Sciatic nerve (tissue), 2 donors: ENCODE measurements at regions not wholly inside any gene's neighbourhood (a gene's known extent, or its start where the extent isn't known, plus 50 kb on each side); places are given as distances from the start of the nearest gene placed in this dataset.
A peak's percentile ranks its signal among the peaks of the same experiment; 100 is the strongest.

Experiments
- ATAC-seq: fragments of 200-7000 bp; cut with Tn5 transposase; one replicate; pipeline ENCODE4 v1.9.1; 2020; ENCODE audit warnings: mild to moderate bottlenecking, moderate library complexity
- DNase-seq: peaks from one replicate; pipeline ENCODE4 v3.0.0-alpha.2; 2020; ENCODE audit warnings: low spot score
- intact Hi-C: fragments of 100-400 bp; cut with DNase I; formaldehyde crosslinking; loops from one replicate; pipeline ENCODE4 v1.14.2; 2022
- donor health status: DM: no; HTN: no; CAD: no.
- donor health status: DM: no; HTN: no; CAD: no.

DNA sequence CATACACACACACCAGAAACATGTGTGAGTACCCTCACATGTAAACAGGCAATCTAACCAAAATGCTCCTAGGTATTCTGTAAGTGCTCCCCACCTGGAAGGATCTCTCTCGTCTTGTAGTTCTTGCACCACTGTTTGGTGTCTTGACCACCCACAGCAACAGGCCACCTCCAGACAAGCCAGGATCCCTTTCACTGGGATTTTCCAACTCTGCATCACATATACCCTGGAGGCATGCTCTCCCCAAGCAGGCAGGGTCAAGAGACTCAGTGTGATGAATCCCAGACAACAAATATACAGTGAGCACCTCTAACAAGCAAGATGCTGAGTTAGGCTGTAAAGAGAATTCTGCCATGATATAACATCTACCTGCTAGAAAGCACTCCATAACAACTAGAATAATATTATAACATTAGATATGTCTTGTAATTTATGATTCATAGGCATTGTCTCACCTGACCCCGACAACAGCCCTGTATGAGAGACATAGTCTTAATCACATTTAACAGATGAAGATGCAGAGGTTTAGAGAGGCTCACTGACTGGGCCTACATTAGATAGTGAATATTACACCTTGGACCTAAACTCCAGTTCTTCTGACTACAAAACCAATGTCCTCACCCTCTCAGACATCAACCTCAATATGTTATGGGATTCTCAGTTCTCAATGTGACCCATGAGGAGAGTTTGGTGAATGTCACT is 76.5 kb upstream of the BCL6 start:
- no peak for ATAC-seq
- intact Hi-C loops = no loop called here
- no peak for DNase-seq

DNA sequence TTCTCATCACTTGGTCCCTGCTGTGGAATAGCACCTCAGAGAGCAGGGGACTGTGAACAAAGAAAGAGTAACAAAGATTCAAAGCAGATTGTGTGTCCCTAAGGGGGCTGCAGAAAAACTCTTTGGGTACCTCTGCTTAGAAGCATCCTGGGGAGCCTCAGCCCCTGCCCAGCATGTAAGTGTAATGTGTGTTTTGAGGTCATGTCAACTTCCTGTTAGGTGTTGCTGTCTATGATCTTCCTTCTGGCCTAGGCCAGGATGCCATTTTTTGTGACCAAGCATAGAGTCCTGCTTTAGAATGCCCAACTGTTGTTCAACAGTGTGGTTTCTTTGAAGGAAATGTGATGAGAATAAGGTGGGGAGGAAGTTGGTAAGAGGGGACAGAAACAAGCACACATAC is 77.1 kb upstream of the BCL6 start:
- intact Hi-C loops = no loop called here
- DNase-seq = no peak
- no peak for ATAC-seq

DNA sequence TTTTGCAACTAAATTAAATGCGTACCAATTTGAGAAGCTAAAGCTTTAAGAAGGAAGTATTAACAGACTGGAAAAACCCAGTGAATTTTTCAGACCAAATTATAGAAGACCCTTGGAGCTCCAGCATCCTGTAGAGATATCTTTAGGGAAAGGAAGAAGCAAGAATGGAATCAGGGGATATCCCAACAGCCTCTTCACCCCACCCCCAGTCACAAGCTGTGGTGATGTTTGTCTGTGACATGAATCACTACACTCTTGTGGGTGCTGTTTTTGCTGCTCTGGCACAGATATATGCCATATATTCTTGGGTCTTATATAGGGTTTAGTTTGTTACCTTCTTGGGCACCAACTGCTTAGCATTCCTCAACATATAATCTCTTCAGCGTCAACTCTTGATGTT is 78.5 kb upstream of the BCL6 start:
- intact Hi-C loops = no loop called here
- ATAC-seq (no peak), DNase-seq (no peak)

DNA sequence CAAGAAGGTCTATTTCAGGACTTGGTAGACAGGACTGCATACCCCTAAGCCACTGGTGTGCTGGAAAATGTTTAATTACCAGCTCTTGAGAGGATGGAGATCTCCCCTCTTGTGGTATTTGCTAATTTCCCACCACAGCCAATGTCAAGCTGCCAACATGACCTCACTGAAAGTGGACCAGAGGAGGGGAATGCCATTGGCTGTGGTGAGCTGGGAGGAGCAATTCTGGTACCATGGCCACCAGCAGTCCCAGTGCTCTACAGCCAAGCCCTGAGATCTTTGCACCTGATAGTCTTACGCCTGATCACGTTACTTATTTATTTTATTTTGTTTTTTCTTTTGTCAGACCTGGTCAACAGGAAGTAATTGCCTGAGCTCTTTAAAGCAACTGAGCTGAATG is 82.5 kb upstream of the BCL6 start:
- ATAC-seq = no peak
- intact Hi-C loops = no loop called here
- no peak for DNase-seq

DNA sequence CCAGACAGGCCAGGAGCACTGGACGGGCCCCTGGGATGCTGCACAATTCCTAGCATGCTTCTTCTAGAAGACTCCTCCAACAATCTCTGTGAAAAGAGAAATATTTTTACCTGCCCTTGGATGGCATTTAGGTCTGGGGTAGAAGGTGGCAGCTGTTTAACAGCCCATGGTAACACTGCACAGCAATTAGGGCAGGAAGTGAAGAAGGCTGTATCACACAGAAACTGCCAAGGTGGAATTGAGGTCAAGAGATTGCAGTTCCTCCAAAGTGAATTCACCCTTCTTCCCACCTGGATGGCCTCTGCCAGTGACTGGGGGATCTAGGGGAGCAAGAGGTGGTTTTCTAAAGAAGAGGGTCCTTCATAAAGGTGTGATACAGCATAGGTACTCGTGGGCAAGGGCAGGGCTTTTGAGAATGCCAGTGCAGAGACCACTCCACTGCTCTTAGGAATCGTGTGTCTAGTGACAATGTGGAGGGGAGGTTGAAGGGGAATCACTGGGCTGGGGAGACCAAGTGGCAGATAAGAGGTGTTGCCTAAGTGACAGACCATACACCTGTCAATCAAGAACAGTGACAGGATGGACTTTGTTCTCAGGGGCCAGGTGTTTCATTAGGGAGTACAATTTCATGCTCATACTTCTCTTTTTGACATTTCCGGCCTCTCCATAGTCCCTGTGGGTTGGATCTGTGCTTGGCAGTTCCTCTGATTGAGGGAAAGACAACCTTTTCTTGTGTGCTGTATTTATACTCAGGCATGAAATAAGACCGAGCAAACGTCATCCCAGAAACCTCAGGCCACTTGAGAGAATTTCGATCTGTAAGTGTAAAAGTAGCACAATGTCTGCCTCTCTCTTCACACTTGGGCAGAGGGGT is 83.5 kb upstream of the BCL6 start:
- intact Hi-C loops = no loop called here
- DNase-seq (no peak), ATAC-seq (no peak)

DNA sequence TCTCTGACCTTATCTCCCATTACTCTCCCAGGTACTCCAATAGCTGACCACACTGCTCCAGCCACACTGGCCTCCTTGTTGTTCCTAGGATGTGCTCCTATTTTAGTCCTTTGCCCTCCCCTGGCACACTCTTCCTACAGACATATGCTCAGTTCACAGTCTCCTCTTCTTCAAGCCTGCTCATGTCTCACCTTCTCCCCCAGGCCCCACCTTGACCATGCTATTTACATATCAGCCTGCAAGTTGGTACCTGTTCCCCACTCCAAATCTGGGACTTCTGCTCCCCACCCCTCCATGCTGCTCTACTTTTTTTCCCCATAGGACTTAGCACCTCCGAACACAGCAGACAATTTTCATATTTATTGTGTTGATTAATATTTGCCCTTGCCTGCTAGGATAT is 84.9 kb upstream of the BCL6 start:
- intact Hi-C loops = no loop called here
- DNase-seq = no peak
- ATAC-seq = no peak

DNA sequence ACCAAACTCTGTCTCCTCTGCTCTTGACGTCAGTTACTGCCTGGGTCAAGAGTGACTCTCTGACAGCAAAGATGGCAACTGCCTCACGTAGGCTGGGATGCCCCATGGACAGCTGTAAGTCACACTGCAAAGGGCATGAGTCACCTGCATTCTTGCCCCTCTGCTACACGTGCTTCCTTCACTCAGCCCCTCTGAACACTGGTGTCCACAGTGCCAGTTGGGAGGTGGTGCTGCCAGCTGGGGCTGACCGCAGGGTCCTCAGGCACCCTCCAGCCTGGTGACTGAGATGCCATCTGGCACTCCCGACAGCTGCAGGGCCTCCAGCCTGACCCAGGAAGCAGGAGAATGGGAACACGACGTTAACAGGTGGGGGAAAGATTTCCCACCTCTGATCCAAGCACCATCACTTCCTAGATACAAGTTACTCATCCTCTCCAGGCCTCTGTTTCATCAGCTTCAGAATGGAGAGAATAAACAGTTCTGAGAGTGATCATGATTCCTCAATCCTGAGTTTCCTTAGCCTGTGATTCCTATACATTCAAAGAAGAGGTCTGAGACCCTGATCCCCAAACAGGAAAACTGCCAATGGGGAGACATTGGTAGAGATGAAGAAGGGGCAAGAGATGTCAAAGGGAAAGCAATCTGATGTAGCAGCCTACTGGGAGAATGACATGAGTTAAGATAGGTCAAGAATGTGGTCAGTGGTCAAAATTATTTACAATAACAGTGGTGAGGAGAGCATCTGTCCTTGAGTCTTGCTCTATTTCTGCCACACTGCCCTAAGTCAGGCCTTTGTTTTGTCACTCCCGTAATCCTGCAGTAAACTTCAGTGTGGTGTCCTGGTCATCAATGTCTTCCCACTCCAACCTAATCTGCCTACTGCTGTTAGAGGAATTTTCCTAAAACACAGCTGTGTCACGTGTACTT is 86.1 kb upstream of the BCL6 start:
- intact Hi-C loops = no loop called here
- no peak for ATAC-seq
- DNase-seq = no peak

DNA sequence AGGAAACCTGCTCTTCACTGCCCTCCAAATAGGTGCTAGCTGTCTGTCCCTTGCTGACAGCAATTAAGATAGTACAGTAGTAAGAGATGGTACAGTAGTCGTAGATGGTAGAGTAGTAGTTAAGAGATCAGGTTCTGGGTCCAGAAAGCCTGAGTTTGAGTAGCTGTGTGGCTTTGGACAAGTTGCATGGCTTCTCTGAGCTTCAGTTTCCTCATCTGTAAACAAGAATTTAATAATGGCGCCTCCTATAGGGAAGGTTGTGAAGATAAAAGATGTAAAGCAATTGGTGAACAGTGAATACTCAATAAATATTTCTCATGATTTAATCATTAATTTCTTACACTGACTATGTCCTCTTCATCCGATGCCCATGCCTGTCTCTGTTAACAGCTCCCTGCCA is 86.9 kb upstream of the BCL6 start:
- no peak for ATAC-seq
- intact Hi-C loops = no loop called here

DNA sequence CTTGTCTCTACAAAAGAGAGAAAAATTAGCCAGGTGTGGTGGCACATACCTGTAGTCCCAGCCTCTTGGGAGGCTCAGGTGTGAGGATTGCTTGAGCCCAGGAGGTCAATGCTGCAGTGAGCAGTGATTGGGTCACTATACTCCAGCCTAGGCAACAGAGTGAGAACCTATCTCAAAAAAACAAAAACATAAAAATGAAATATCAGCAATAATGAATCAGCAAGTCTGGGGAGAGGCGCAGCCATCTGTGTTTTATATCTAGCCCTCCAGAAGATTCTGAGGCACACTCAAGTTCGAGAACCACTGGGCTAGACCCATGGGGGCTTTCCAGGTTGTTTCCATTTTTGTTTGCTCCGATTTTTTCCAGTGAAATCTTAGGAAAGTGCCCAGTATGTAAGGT is 88.1 kb upstream of the BCL6 start:
- ATAC-seq (no peak), DNase-seq (no peak)
- intact Hi-C loops = no loop called here

More for the DNA sequence above, 86.9 kb upstream of the BCL6 start:
- no peak for DNase-seq

DNA sequence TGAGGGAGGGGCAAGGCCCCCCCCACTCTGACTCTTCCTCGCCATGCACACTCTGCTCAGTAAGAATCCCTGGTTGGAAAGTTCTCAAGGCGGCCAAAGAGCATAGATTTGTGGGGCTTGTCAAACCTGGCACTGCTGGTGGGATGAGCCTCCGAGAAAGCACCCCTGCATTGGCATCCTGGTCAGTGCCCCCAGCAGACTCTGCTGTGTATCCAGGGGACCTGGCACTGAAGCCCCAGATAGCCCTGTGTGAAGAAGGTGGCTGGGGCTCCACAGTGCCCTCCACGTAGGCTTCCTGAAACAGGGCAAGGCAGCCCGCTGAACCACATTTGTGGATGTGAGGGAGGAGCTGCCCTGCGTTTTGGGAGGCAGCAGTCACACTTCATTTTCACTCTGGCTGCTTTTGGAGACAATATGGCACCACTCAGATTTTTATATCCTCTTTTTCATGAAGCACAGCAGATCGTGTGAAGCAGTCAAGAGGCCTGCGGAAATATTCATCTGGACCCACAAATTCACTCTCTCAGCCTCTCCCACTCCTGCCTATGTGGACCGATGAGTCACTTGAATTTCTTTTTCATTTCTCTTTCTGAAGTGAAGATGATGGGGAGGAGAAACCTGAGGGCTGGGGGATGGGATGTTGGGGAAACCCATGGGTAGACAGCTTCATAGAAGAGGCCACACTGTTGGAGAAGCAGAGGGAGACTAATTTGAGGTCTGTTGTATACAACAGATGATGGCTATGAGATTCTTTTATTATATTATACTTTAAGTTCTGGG is 88.7 kb upstream of the BCL6 start:
- intact Hi-C loops = no loop called here
- no peak for DNase-seq
- no peak for ATAC-seq

- ATAC-seq (peak; percentile 16), DNase-seq (no peak)
- intact Hi-C loops = no loop called here
These were observed 91.8 kb upstream of the BCL6 start for GRCh38 chr3:187836823-187837770.

- DNase-seq (no peak), ATAC-seq (no peak)
- intact Hi-C loops = no loop called here
These were observed 92.8 kb upstream of the BCL6 start for GRCh38 chr3:187838016-187838540.

DNA sequence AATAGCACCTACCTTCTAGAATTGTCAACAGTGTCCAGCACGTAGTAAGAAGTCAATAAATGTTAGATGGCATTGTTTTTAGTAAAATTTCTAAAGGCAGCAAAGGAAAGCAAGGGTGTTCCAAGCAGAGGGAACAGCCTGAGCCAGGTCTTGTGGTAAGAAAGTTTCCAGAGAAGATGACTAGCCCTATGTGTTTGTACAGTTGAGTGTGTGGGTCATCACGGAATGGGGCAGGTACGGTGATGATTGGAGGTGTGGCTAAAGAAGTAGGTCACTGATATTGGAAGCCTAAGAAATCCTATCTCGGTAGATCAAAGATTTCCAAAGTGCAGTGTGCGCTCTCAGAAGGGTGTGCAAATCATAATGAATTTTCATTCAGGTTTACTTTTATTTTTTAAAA is 94.2 kb upstream of the BCL6 start:
- ATAC-seq (no peak), DNase-seq (no peak)
- intact Hi-C loops = no loop called here

DNA sequence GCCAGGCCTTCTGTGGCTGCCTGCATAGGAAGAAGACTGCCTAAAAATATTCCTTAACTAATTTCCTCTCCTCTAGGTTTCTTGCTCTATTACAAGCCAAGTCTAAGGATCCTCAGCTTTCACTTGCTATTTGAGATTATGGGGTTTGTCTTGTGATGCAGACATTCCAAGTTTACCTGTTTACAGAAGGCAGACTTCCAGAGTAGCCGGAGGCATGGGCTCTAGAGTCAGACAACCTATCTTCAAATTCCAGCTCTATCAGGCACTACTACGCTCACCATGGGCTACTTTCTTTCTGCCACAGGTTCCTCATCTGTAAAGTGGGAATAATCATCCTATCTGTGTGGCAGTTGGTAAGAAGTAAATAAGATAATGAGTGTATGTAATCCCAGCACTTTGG is 95.6 kb upstream of the BCL6 start:
- intact Hi-C loops = no loop called here
- no peak for DNase-seq
- ATAC-seq = no peak

DNA sequence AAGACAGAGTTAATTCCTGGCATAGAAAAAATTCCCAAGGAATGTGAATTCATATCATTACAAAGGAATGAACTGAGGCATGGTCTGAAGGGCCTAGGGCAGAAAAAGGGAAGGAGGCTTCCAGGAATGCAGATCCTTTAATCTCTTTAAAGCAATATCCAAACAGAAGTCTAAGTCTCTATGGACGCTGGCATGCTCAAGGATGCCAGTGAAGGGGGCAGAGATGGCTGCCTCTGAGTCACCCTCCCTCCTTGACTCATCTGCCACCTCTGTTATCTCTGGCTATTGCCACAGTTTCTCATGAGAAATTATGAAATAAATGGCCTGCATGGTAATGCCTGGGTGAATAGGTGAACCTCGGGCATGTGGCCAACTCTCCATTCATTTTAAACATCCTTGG is 96.3 kb upstream of the BCL6 start:
- DNase-seq = no peak
- intact Hi-C loops = no loop called here
- no peak for ATAC-seq

- ATAC-seq (peak; percentile 39), DNase-seq (no peak)
- intact Hi-C loops = no loop called here
These were observed 98.4 kb upstream of the BCL6 start for GRCh38 chr3:187843654-187844053.

GRCh38 chr3:187844708-187845107 is 99.4 kb upstream of the BCL6 start:
- no peak for ATAC-seq
- no peak for DNase-seq
- intact Hi-C loops = no loop called here

GRCh38 chr3:187845826-187846225 is 100.6 kb upstream of the BCL6 start:
- DNase-seq (no peak), ATAC-seq (no peak)
- intact Hi-C loops = no loop called here
